B cell (primary cell): ENCODE measurements at regions not wholly inside any gene's neighbourhood (a gene's known extent, or its start where the extent isn't known, plus 50 kb on each side); places are given as distances from the start of the nearest gene placed in this dataset.

ENCODE experiments used
- ATAC-seq: fragments of 200-7000 bp; cut with Tn5 transposase; one replicate; pipeline ENCODE4 v1.10.0; 2021; ENCODE audit warnings: low read depth, mild to moderate bottlenecking, moderate number of reproducible peaks, moderate library complexity
- CTCF ChIA-PET: fragments of 350-600 bp; sonication (Branson Sonifier 250); formaldehyde crosslinking; loops from one replicate; lab custom pipeline; 2021; ENCODE audit warnings: antibody characterized with exemption, inconsistent platforms; lab: Charles Lee
- POLR2A ChIA-PET: fragments of 350-600 bp; sonication (Branson Sonifier 250); formaldehyde crosslinking; loops from one replicate; lab custom pipeline; 2021; ENCODE audit warnings: antibody characterized with exemption; lab: Charles Lee
- DNase-seq: peaks from one replicate; pipeline ENCODE4 v3.0.0; 2013
- H2AFZ ChIP-seq: 2 replicates; pipeline ENCODE4 v1.6.1; 2012; ENCODE audit warnings: mild to moderate bottlenecking, low read depth, low read length; ENCODE audit not compliant: insufficient read depth, poor library complexity, severe bottlenecking
- H3K27ac ChIP-seq, 2 donors: 1 replicate in 1 of 2; 2 replicates in 1 of 2; pipeline ENCODE4 v1.5.1; 2012 to 2013; ENCODE audit warnings: low read length in 2 of 2, mild to moderate bottlenecking in 2 of 2, moderate library complexity in 1 of 2
- H3K27me3 ChIP-seq, 4 experiments: fragments of 200-600 bp in 1 of 4; sonication (generic) in 1 of 4; replicated peaks in 1 of 4; 1 replicate in 2 of 4; 2 replicates in 2 of 4; pipeline versions ENCODE4 v1.6.1 to v1.7.0; 2013 to 2016; ENCODE audit warnings: low read length in 3 of 4, mild to moderate bottlenecking in 2 of 4, mixed read lengths in 1 of 4, moderate library complexity in 1 of 4; ENCODE audit not compliant: insufficient read depth in 4 of 4, control insufficient read depth in 3 of 4; ENCODE audit errors: control extremely low read depth in 1 of 4
- H3K36me3 ChIP-seq, 2 experiments: replicated peaks in 1 of 2; 1 replicate in 1 of 2; 2 replicates in 1 of 2; pipeline versions ENCODE4 v1.6.1 to v1.7.1; 2013; ENCODE audit warnings: low read length in 1 of 2; ENCODE audit not compliant: insufficient read depth in 2 of 2, control insufficient read depth in 1 of 2; ENCODE audit errors: control extremely low read depth in 1 of 2, extremely low read depth in 1 of 2
- H3K4me1 ChIP-seq, 2 donors: fragments of 200-600 bp in 1 of 2; sonication (generic) in 1 of 2; 1 replicate in 1 of 2; 2 replicates in 1 of 2; pipeline versions ENCODE4 v1.5.1 to v1.6.1; 2013 to 2017; ENCODE audit warnings: low read length in 2 of 2; ENCODE audit not compliant: control insufficient read depth in 2 of 2, insufficient read depth in 2 of 2
- H3K4me2 ChIP-seq: replicated peaks from 2 replicates; pipeline ENCODE3; 2012; ENCODE audit warnings: mild to moderate bottlenecking, low read depth, low read length; ENCODE audit not compliant: poor library complexity, severe bottlenecking
- H3K4me3 ChIP-seq, 5 experiments: fragments of 200-600 bp in 1 of 5; sonication (generic) in 1 of 5; 1 replicate in 3 of 5; 2 replicates in 2 of 5; pipeline versions ENCODE4 v1.5.1 to v1.7.0; 2011 to 2016; ENCODE audit warnings: low read length in 4 of 5, mild to moderate bottlenecking in 4 of 5, low read depth in 2 of 5, control low read depth in 1 of 5, moderate library complexity in 1 of 5; ENCODE audit not compliant: insufficient read depth in 1 of 5; ENCODE audit errors: control extremely low read depth in 1 of 5, extremely low read depth in 1 of 5
- H3K79me2 ChIP-seq: fragments of 200-600 bp; sonication (generic); one replicate; pipeline ENCODE4 v1.6.0; 2016; ENCODE audit warnings: low read length; ENCODE audit not compliant: control insufficient read depth, insufficient read depth
- H3K9ac ChIP-seq: fragments of 200-600 bp; sonication (generic); 2 replicates; pipeline ENCODE4 v1.6.1; 2017; ENCODE audit warnings: mild to moderate bottlenecking, low read length, moderate library complexity
- H3K9me3 ChIP-seq, 3 donors: one replicate each; pipeline versions ENCODE4 v1.6.1 to v1.7.1; 2013; ENCODE audit warnings: low read length in 2 of 3; ENCODE audit not compliant: control insufficient read depth in 2 of 3, insufficient read depth in 1 of 3; ENCODE audit errors: control extremely low read depth in 1 of 3
- H4K20me1 ChIP-seq: 2 replicates; pipeline ENCODE4 v1.6.0; 2012; ENCODE audit warnings: mild to moderate bottlenecking, low read length; ENCODE audit not compliant: insufficient read depth, control insufficient read depth, poor library complexity, severe bottlenecking
- H3K27ac Mint-ChIP-seq: one replicate; pipeline ENCODE4 v1.8.0; 2021; ENCODE audit warnings: mixed read lengths
- H3K27me3 Mint-ChIP-seq: one replicate; pipeline ENCODE4 v1.8.0; 2021; ENCODE audit warnings: mixed read lengths
- H3K4me1 Mint-ChIP-seq: one replicate; pipeline ENCODE4 v1.8.0; 2021; ENCODE audit warnings: mixed read lengths
- H3K4me3 Mint-ChIP-seq: one replicate; pipeline ENCODE4 v1.8.0; 2021; ENCODE audit warnings: mixed read lengths
- H3K9me3 Mint-ChIP-seq: one replicate; pipeline ENCODE4 v1.8.0; 2022; ENCODE audit warnings: mixed read lengths; ENCODE audit not compliant: insufficient read depth
- CTCF ChIP-seq: fragments of 200-600 bp; IDR thresholded peaks from one replicate; pipeline ENCODE4 v1.8.0; 2022; ENCODE audit warnings: antibody characterized with exemption, mild to moderate bottlenecking
- EZH2 ChIP-seq: IDR thresholded peaks from 2 replicates; pipeline ENCODE4 v1.6.1; 2012; ENCODE audit warnings: borderline replicate concordance, low read depth, mild to moderate bottlenecking, moderate library complexity, low read length; ENCODE audit not compliant: insufficient read depth, poor library complexity, severe bottlenecking
- whole genome bisulfite sequencing: methylation state at CpG from one replicate; pipeline ENCODE4 v1.1.5; 2013; ENCODE audit warnings: missing lambda C conversion rate; ENCODE audit not compliant: insufficient coverage; 5-methylcytosine and 5-hydroxymethylcytosine counted together
- intact Hi-C: fragments of 100-400 bp; cut with micrococcal nuclease; formaldehyde crosslinking; loops from one replicate; pipeline ENCODE4 v1.10.0; 2022

GRCh38 chr20:20955892-20956291 is 150.3 kb downstream of the LINC00237 start:
- H3K36me3 ChIP-seq, result no peaks in the 10 kb centered on the region
- H3K4me1 ChIP-seq, result no peaks in the 10 kb centered on the region
- DNase-seq (no peak), ATAC-seq (no peak)
- H3K9me3 ChIP-seq, result peaks cover 0 to 10% (median 0%) of the 10 kb centered on the region in 3 donors
- H3K27me3 ChIP-seq, result peaks cover 0 to 12% (median 0%) of the 10 kb centered on the region in 4 experiments
- ChIA-PET POLR2A (no interaction called here), CTCF (no interaction called here)
- H4K20me1 ChIP-seq, result no peaks in the 10 kb centered on the region
- no peak overlapping the region for H3K4me3 ChIP-seq
- whole genome bisulfite sequencing, result 57% methylated on average over 2 of the region's 4 CpGs
- no peaks in the 10 kb centered on the region for H3K9me3 Mint-ChIP-seq
- peaks cover 3% of the 10 kb centered on the region for H3K4me1 Mint-ChIP-seq
- intact Hi-C loops, result no loop called here
- TF ChIP-seq EZH2 (no peak), CTCF (no peak)
- no peak overlapping the region for H3K27ac Mint-ChIP-seq
- peaks cover 33% of the 10 kb centered on the region for H3K27me3 Mint-ChIP-seq
- no peak overlapping the region for H3K27ac ChIP-seq
- no peaks in the 10 kb centered on the region for H3K79me2 ChIP-seq
- no peak overlapping the region for H3K4me3 Mint-ChIP-seq
- H2AFZ ChIP-seq, result no peak overlapping the region
- H3K9ac ChIP-seq, result no peak overlapping the region
- H3K4me2 ChIP-seq, result no peak overlapping the region

GRCh38 chr20:20953738-20954618 is 152.2 kb downstream of the LINC00237 start:
- Mint-ChIP-seq H3K4me1 (peaks cover 3% of the 10 kb centered on the region), H3K4me3 (no peak overlapping the region), H3K27ac (no peak overlapping the region), H3K9me3 (no peaks in the 10 kb centered on the region), H3K27me3 (peaks cover 29% of the 10 kb centered on the region)
- peaks cover 0 to 12% (median 0%) of the 10 kb centered on the region in 4 experiments for H3K27me3 ChIP-seq
- H3K4me2 ChIP-seq, result no peak overlapping the region
- H3K36me3 ChIP-seq, result no peaks in the 10 kb centered on the region
- WGBS, result 49% methylated on average over 8 of the region's 11 CpGs
- CTCF ChIA-PET, result no interaction called here
- DNase-seq (no peak), ATAC-seq (no peak)
- H3K9ac ChIP-seq, result no peak overlapping the region
- POLR2A ChIA-PET, result no interaction called here
- H3K4me1 ChIP-seq, result no peaks in the 10 kb centered on the region
- H2AFZ ChIP-seq, result no peak overlapping the region
- intact Hi-C loops, result no loop called here
- no peaks in the 10 kb centered on the region for H3K79me2 ChIP-seq
- TF ChIP-seq EZH2 (no peak), CTCF (no peak)
- H3K9me3 ChIP-seq, result peaks cover 0 to 10% (median 0%) of the 10 kb centered on the region in 3 donors
- H3K4me3 ChIP-seq, result no peak overlapping the region
- no peaks in the 10 kb centered on the region for H4K20me1 ChIP-seq
- no peak overlapping the region for H3K27ac ChIP-seq
